GM12801 (cell line): ENCODE measurements at regions not wholly inside any gene's neighbourhood (a gene's known extent, or its start where the extent isn't known, plus 50 kb on each side); places are given as distances from the start of the nearest gene placed in this dataset.

Experiments used
- TF ChIP-seq, protein P1 (sequence below): IDR thresholded peaks from one replicate; pipeline ENCODE4 v1.5.1; 2011; ENCODE audit warnings: control low read depth; ENCODE audit not compliant: insufficient read length; ENCODE audit errors: extremely low read depth

DNA sequence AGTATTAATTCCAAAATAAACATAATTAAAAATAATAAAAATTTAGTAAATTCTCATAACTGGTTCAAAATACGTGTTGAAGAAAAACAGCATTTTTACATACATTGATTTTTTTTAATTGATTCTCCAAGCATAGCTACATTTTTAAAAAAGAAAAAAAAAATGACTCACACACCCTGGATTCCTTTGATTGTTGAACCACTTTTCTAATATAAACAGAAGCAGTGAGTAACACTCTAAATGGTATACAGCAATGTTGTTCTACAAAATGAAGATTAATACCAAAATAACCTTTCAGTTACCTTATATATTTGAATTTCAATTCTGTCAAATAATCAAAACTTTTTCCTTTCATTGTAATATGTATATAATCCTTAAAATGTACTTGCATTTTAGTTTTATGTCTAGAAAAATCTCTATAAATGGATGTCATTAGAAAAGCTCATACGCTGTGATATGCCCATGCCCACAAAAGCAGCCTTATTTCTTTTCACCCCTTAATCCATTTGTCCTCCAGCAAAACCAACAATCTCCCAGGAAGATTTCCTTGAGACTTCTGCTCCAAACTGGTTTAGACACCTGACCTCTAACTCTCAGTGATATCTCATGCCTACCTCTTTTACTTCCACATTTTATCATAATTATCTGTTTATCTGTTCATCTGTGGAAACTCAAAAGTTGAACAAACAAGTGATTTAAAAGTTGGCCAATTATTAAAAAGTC is 246.4 kb upstream of the NR5A2 start:
- TF ChIP-seq, protein P1, sequence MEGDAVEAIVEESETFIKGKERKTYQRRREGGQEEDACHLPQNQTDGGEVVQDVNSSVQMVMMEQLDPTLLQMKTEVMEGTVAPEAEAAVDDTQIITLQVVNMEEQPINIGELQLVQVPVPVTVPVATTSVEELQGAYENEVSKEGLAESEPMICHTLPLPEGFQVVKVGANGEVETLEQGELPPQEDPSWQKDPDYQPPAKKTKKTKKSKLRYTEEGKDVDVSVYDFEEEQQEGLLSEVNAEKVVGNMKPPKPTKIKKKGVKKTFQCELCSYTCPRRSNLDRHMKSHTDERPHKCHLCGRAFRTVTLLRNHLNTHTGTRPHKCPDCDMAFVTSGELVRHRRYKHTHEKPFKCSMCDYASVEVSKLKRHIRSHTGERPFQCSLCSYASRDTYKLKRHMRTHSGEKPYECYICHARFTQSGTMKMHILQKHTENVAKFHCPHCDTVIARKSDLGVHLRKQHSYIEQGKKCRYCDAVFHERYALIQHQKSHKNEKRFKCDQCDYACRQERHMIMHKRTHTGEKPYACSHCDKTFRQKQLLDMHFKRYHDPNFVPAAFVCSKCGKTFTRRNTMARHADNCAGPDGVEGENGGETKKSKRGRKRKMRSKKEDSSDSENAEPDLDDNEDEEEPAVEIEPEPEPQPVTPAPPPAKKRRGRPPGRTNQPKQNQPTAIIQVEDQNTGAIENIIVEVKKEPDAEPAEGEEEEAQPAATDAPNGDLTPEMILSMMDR, result no peak

DNA sequence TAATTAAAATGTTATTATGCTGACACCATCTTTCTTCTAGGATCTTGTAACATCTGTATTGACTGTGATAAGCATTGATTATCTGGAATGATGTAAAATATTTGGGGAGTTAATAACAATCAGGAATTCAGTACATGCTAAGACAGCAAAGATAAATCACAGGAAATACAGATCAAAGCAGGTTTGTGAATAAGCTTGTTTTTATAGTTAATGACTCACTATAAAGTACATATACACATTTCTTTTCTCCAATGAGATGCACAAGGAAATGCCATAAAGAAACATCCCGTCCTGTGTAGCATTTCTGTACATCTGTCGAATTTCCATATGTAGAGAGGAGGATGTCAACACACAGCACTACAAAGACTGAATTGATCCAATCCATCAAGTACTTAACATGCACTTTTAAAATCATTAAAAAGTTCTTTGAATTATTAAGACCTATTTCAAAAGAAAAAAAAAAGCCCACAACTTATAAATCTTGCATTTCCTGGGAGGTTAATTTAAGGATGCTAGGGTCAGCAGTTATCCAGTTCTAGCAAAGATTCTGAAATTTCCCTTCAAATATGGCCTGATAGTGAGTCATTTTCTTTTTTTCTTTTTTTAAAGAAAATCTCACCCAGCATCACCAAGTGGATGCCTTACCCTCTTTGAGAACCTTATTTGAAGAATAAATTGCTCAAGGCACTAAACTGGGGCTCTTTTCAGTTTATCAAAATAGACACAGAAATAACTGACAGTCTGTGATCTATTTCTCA is 243.2 kb upstream of the NR5A2 start:
- TF ChIP-seq, protein P1, result no peak

DNA sequence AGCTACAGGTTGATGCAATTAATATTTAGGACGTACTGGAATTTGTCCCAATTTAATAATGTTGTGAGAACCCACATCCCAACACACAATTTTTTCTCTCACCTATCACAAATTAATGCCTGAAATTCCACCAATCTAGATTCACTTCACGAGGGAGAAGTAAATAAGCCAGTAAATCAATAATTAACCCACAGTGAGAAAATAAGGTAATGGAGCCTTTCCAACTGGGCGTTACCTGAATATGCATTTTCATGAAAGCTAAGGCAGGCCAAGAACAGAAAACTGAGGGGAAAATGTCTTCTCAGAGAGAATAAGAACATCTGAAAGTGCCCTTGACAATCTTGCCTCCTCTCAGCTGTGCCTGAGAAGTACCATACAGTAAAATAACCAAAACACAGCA is 240.8 kb upstream of the NR5A2 start:
- TF ChIP-seq, protein P1, result no peak

DNA sequence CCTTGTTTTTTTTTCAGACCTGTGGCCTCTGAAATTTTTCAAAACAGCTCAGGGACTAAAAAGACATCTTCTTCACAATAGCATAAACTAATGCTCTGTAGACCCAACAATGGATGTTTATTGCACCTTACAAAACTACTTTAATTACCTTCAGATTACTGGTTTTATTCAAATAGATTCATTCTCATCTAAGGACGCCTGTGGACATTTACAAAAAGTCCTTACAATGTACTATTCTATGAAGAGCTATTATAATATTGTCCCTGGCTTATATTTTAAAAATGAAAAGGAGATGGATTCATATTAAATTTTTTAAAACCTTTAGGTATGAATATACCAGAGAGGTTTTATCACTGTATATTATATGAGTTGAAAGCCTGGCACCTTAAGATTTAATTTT is 238.4 kb upstream of the NR5A2 start:
- TF ChIP-seq, protein P1, result no peak

DNA sequence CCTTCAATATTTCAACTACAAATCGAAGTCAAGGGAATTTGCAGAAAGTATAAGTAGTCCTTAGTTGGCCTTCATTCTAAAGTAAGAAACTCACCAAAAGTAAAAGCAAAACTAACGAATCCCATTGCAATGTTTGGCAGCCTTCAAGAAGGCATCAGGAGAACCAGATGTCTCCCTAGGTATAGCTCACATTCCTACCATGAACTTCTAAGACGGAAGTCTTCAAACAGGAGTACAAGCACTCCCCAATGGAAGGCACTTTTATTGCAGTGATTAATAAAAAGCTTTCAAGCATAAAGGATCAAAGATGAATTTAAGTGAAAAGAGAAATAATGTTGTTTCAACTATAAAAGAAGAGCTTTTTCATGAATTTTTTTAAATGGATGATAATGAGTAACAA is 236.0 kb upstream of the NR5A2 start:
- TF ChIP-seq, protein P1, result no peak

DNA sequence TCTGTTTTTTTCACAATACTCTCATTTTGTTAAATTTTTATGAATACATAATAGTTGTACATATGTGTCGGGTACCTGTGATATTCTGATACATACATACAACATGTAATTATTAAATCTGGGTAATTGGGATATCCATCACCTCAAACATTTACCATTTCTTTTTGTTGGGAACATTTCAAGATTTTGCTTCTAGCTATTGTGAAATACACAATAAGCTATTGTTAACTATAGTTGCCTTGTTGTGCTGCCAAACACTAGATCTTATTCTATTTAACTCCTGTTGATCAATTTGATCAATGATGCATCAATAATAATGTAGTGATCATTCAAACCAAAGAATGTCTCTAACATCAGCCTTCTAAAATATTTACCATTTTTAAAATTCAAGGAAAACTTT is 234.6 kb upstream of the NR5A2 start:
- TF ChIP-seq, protein P1, result no peak

DNA sequence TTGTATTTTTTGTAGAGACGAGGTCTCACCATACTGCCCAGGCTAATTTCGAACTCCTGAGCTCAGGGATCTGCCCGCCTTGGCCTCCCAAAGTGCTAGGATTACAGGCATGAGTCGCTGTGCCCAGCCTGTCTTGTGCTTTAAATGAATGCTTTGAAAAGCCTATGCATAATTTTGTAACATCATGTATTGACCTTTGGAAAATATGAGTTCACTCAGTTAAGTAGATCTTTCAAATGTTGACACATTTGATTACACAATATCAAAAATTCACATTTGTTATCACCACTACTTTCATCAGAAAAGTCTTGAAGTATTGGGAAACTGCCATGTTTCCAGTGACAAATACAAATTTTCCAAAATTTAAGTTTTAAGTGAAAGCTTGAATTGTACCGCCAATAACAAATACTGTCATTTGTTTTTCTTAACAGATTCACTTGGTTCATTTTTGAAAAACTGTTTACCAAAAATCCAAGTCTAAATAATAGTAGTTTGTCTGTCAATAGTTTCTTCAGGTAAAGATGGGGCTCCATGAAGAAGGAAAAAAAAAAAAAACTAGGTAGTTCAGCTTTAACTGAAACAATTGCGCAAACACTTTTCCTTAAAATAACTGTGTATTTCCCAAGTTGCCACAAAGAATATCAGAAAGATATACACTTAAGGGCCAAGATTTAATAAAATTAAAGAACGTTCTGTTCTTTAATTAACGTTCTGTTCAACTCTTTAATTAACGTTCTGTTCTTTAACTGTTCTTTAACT is 233.2 kb upstream of the NR5A2 start:
- TF ChIP-seq, protein P1, result no peak
